CD4-positive, alpha-beta T cell (primary cell): ENCODE measurements at regions not wholly inside any gene's neighbourhood (a gene's known extent, or its start where the extent isn't known, plus 50 kb on each side); places are given as distances from the start of the nearest gene placed in this dataset.

Source experiments
- ATAC-seq: fragments of 200-7000 bp; cut with Tn5 transposase; one replicate; pipeline ENCODE4 v1.10.0; 2022; ENCODE audit warnings: mild to moderate bottlenecking; ENCODE audit not compliant: poor library complexity
- CTCF ChIA-PET: fragments of 350-600 bp; sonication (Branson Sonifier 250); formaldehyde crosslinking; loops from one replicate; lab custom pipeline; 2021; ENCODE audit warnings: antibody characterized with exemption, inconsistent platforms; lab: Charles Lee
- POLR2A ChIA-PET: fragments of 350-600 bp; sonication (Branson Sonifier 250); formaldehyde crosslinking; loops from one replicate; lab custom pipeline; 2021; ENCODE audit warnings: antibody characterized with exemption, inconsistent platforms; lab: Charles Lee
- DNase-seq, 14 experiments: peaks; one replicate each; pipeline ENCODE4 v3.0.0-alpha.2; 2013 to 2020; ENCODE audit warnings: mixed read lengths in 2 of 14
- H3K27ac ChIP-seq, 2 donors: one replicate each; pipeline versions ENCODE4 v1.5.1 to v1.7.0; 2013; ENCODE audit warnings: low read length in 2 of 2, low read depth in 1 of 2, mild to moderate bottlenecking in 1 of 2
- H3K27me3 ChIP-seq, 2 experiments: 1 replicate in 1 of 2; 2 replicates in 1 of 2; pipeline versions ENCODE4 v1.6.1 to v1.7.0; 2013; ENCODE audit warnings: low read length in 2 of 2, control low read depth in 1 of 2, mild to moderate bottlenecking in 1 of 2, moderate library complexity in 1 of 2; ENCODE audit not compliant: insufficient read depth in 2 of 2, control insufficient read depth in 1 of 2
- H3K36me3 ChIP-seq: one replicate; pipeline ENCODE4 v1.6.1; 2013; ENCODE audit warnings: low read length, control low read depth; ENCODE audit not compliant: insufficient read depth
- H3K4me1 ChIP-seq: one replicate; pipeline ENCODE4 v1.6.1; 2013; ENCODE audit warnings: low read length, control low read depth; ENCODE audit not compliant: insufficient read depth
- H3K4me3 ChIP-seq: one replicate; pipeline ENCODE4 v1.5.1; 2013; ENCODE audit warnings: mild to moderate bottlenecking, low read length, moderate library complexity
- H3K9me3 ChIP-seq, 2 experiments: 1 replicate in 1 of 2; 2 replicates in 1 of 2; pipeline versions ENCODE4 v1.6.1 to v1.7.0; 2013; ENCODE audit warnings: low read length in 2 of 2, mild to moderate bottlenecking in 2 of 2, control low read depth in 1 of 2, moderate library complexity in 1 of 2; ENCODE audit not compliant: control insufficient read depth in 1 of 2, insufficient read depth in 1 of 2
- H3K27ac Mint-ChIP-seq: one replicate; pipeline ENCODE4 v1.8.0; 2020; ENCODE audit warnings: mixed read lengths
- H3K27me3 Mint-ChIP-seq: one replicate; pipeline ENCODE4 v1.8.0; 2021; ENCODE audit warnings: mixed read lengths
- H3K36me3 Mint-ChIP-seq: one replicate; pipeline ENCODE4 v1.8.0; 2021; ENCODE audit warnings: low read depth, mixed read lengths
- H3K4me1 Mint-ChIP-seq: one replicate; pipeline ENCODE4 v1.8.0; 2021; ENCODE audit warnings: low read depth, mixed read lengths
- H3K4me3 Mint-ChIP-seq: one replicate; pipeline ENCODE4 v1.8.0; 2020; ENCODE audit warnings: mild to moderate bottlenecking, mixed read lengths
- H3K9me3 Mint-ChIP-seq: one replicate; pipeline ENCODE4 v1.8.0; 2020; ENCODE audit warnings: mixed read lengths
- intact Hi-C, 2 experiments: fragments of 100-400 bp; cut with DNase I in 1 of 2; cut with micrococcal nuclease in 1 of 2; formaldehyde crosslinking; loops; one replicate each; pipeline versions ENCODE4 v1.15.1 to v1.9.0; 2023 to 2025; cut with DNase I, micrococcal nuclease
- TF ChIP-seq, protein P1 (sequence below): fragments of 200-600 bp; IDR thresholded peaks from one replicate; pipeline ENCODE4 v1.8.0; 2022; ENCODE audit warnings: antibody characterized with exemption, mild to moderate bottlenecking

DNA sequence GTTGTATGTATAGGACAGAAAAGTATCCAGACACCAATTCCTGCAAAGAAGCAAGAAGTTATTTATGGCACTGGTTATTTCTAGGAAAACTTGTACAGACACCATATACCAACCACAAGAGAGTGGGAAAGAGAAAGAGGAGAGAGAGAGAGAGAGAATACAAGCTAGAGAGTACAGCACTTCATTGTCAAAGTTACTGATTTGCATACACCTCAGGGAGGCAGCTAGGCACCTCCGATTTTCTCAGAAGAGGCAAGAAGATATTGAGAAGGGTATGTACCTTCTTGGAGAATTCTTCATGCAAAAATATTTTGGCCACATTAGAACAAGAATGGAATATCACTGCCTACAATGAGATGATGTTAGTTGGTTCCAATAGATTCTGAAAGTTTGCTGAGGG is 333.9 kb upstream of the PIK3C3 start:
- Mint-ChIP-seq H3K36me3 (no peaks in the 10 kb centered on the region), H3K4me1 (no peaks in the 10 kb centered on the region), H3K27me3 (no peaks in the 10 kb centered on the region), H3K9me3 (peaks cover 3% of the 10 kb centered on the region), H3K27ac (no peak overlapping the region), H3K4me3 (no peak overlapping the region)
- no peak for DNase-seq
- Histone ChIP-seq H3K9me3 (no peaks in the 10 kb centered on the region), H3K27ac (no peak overlapping the region), H3K4me3 (no peak overlapping the region), H3K4me1 (no peaks in the 10 kb centered on the region), H3K27me3 (no peaks in the 10 kb centered on the region), H3K36me3 (no peaks in the 10 kb centered on the region)
- ChIA-PET POLR2A (no interaction called here), CTCF (no interaction called here)
- intact Hi-C loops, result no loop called here
- ATAC-seq, result no peak
- TF ChIP-seq, protein P1, sequence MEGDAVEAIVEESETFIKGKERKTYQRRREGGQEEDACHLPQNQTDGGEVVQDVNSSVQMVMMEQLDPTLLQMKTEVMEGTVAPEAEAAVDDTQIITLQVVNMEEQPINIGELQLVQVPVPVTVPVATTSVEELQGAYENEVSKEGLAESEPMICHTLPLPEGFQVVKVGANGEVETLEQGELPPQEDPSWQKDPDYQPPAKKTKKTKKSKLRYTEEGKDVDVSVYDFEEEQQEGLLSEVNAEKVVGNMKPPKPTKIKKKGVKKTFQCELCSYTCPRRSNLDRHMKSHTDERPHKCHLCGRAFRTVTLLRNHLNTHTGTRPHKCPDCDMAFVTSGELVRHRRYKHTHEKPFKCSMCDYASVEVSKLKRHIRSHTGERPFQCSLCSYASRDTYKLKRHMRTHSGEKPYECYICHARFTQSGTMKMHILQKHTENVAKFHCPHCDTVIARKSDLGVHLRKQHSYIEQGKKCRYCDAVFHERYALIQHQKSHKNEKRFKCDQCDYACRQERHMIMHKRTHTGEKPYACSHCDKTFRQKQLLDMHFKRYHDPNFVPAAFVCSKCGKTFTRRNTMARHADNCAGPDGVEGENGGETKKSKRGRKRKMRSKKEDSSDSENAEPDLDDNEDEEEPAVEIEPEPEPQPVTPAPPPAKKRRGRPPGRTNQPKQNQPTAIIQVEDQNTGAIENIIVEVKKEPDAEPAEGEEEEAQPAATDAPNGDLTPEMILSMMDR, result no peak

DNA sequence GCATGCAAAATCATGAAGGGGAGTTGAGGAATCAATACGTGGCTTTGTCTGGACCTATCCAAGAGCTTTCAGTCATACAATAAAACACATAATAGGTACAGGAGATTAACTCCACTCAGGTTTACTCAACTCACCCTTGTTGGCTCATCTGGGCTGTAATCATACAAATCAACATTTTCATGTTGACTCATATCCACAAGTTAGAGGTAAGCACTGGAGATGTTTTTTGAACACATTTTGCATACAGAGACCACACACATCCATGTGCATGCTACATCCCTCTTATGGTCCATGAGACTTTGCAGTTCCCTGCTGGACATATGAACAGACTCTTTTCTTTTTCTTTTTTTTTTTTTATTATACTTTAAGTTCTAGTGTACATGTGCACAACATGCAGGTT is 336.9 kb upstream of the PIK3C3 start:
- no peak overlapping the region for H3K27ac Mint-ChIP-seq
- no peaks in the 10 kb centered on the region for H3K36me3 ChIP-seq
- no peak overlapping the region for H3K4me3 ChIP-seq
- no peak overlapping the region for H3K27ac ChIP-seq
- H3K36me3 Mint-ChIP-seq, result no peaks in the 10 kb centered on the region
- no peaks in the 10 kb centered on the region for H3K4me1 Mint-ChIP-seq
- H3K9me3 Mint-ChIP-seq, result peaks cover 3% of the 10 kb centered on the region
- ChIA-PET POLR2A (no interaction called here), CTCF (no interaction called here)
- no peak for DNase-seq
- TF ChIP-seq, protein P1, result no peak
- H3K27me3 ChIP-seq, result no peaks in the 10 kb centered on the region
- no peaks in the 10 kb centered on the region for H3K27me3 Mint-ChIP-seq
- no peak for ATAC-seq
- no peak overlapping the region for H3K4me3 Mint-ChIP-seq
- no peaks in the 10 kb centered on the region for H3K9me3 ChIP-seq
- H3K4me1 ChIP-seq, result no peaks in the 10 kb centered on the region
- intact Hi-C loops, result no loop called here

DNA sequence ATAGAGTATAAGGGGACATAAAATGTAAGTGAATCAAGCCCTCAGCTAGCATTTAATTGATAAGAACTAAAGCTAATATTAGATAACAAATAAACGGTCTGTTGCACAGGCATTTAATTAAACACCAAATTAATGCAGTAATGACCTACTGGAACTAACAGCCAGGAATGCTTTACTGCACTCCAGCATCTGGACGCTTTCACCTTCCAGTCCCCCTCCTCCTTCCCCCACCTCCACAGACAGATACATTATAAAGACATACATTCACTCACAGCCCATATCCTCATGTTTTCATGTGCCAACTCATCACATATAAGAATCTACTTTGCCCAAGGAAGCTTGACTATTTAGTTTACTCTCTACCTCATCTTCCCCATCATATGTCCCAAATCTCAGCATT is 337.4 kb upstream of the PIK3C3 start:
- intact Hi-C loops, result no loop called here
- H3K27me3 ChIP-seq, result no peaks in the 10 kb centered on the region
- TF ChIP-seq, protein P1, result no peak
- ChIA-PET POLR2A (no interaction called here), CTCF (no interaction called here)
- H3K9me3 ChIP-seq, result no peaks in the 10 kb centered on the region
- Mint-ChIP-seq H3K4me1 (no peaks in the 10 kb centered on the region), H3K4me3 (no peak overlapping the region), H3K27ac (no peak overlapping the region), H3K27me3 (no peaks in the 10 kb centered on the region), H3K36me3 (no peaks in the 10 kb centered on the region), H3K9me3 (peaks cover 3% of the 10 kb centered on the region)
- DNase-seq, result no peak
- H3K36me3 ChIP-seq, result no peaks in the 10 kb centered on the region
- H3K4me1 ChIP-seq, result no peaks in the 10 kb centered on the region
- no peak overlapping the region for H3K27ac ChIP-seq
- no peak overlapping the region for H3K4me3 ChIP-seq
- no peak for ATAC-seq
